SK-N-SH treated with all-trans-retinoic acid at 6 μM for 48 hours (cell line): ENCODE measurements at regions not wholly inside any gene's neighbourhood (a gene's known extent, or its start where the extent isn't known, plus 50 kb on each side); places are given as distances from the start of the nearest gene placed in this dataset.

ENCODE experiments used
- ATAC-seq: fragments of 200-7000 bp; cut with Tn5 transposase; 3 replicates; pipeline ENCODE4 v1.9.1; 2020; ENCODE audit warnings: mild to moderate bottlenecking, moderate library complexity
- ARNTL ChIP-seq: fragments of 450-650 bp; formaldehyde crosslinking; IDR thresholded peaks from 2 replicates; pipeline ENCODE4 v1.5.0; 2020; ENCODE audit warnings: low read depth, mild to moderate bottlenecking, moderate library complexity, borderline replicate concordance
- BACH2 ChIP-seq: fragments of 250-450 bp; sonication (Bioruptor Pico); IDR thresholded peaks from 2 replicates; pipeline ENCODE4 v1.9.0; 2021; ENCODE audit warnings: mild to moderate bottlenecking, borderline replicate concordance
- CREB5 ChIP-seq: fragments of 250-450 bp; sonication (Bioruptor Pico); IDR thresholded peaks from 2 replicates; pipeline ENCODE4 v1.5.1; 2020; ENCODE audit warnings: low read depth, mild to moderate bottlenecking, moderate library complexity
- CSDC2 ChIP-seq: fragments of 250-450 bp; sonication (Bioruptor Pico); IDR thresholded peaks from 2 replicates; pipeline ENCODE4 v1.5.0; 2020; ENCODE audit warnings: mild to moderate bottlenecking, moderate library complexity
- CSRNP3 ChIP-seq: fragments of 250-450 bp; sonication (Bioruptor Pico); IDR thresholded peaks from 2 replicates; pipeline ENCODE4 v1.5.1; 2021; ENCODE audit warnings: mild to moderate bottlenecking, moderate library complexity
- ESRRG ChIP-seq: fragments of 250-450 bp; sonication (Bioruptor Pico); IDR thresholded peaks from 2 replicates; pipeline ENCODE4 v1.6.1; 2021; ENCODE audit warnings: mild to moderate bottlenecking
- GLIS3 ChIP-seq: fragments of 250-450 bp; sonication (Bioruptor Pico); IDR thresholded peaks from 2 replicates; pipeline ENCODE4 v1.5.0; 2020; ENCODE audit warnings: mild to moderate bottlenecking, moderate library complexity
- ISL1 ChIP-seq: fragments of 250-450 bp; sonication (Bioruptor Pico); IDR thresholded peaks from 2 replicates; pipeline ENCODE4 v2.1.2; 2022; ENCODE audit warnings: mild to moderate bottlenecking, moderate library complexity
- OSR1 ChIP-seq: fragments of 250-450 bp; sonication (Bioruptor Pico); IDR thresholded peaks from 2 replicates; pipeline ENCODE4 v1.8.0; 2022; ENCODE audit warnings: moderate library complexity, mild to moderate bottlenecking, inconsistent platforms
- POU6F1 ChIP-seq: fragments of 250-450 bp; sonication (Bioruptor Pico); IDR thresholded peaks from 2 replicates; pipeline ENCODE4 v1.8.0; 2021; ENCODE audit warnings: low read depth, mild to moderate bottlenecking, moderate library complexity, borderline replicate concordance
- PPARA ChIP-seq: fragments of 250-450 bp; sonication (Bioruptor Pico); IDR thresholded peaks from 2 replicates; pipeline ENCODE4 v1.5.0; 2020; ENCODE audit warnings: mild to moderate bottlenecking, borderline replicate concordance
- RARB ChIP-seq: fragments of 250-450 bp; sonication (Bioruptor Pico); IDR thresholded peaks from 2 replicates; pipeline ENCODE4 v1.8.0; 2021; ENCODE audit warnings: mild to moderate bottlenecking, moderate library complexity
- SNAI2 ChIP-seq: fragments of 250-450 bp; sonication (Bioruptor Pico); IDR thresholded peaks from 2 replicates; pipeline ENCODE4 v1.5.0; 2020; ENCODE audit warnings: mild to moderate bottlenecking, moderate library complexity
- TCF4 ChIP-seq: fragments of 250-450 bp; sonication (Bioruptor Pico); IDR thresholded peaks from 2 replicates; pipeline ENCODE4 v1.8.0; 2021; ENCODE audit warnings: mild to moderate bottlenecking, moderate library complexity, borderline replicate concordance
- ZC3H10 ChIP-seq: fragments of 250-450 bp; sonication (Bioruptor Pico); IDR thresholded peaks from 2 replicates; pipeline ENCODE4 v1.5.1; 2021; ENCODE audit warnings: mild to moderate bottlenecking, moderate library complexity
- ZFP3 ChIP-seq: fragments of 250-450 bp; sonication (Bioruptor Pico); IDR thresholded peaks from 2 replicates; pipeline ENCODE4 v1.5.0; 2020; ENCODE audit warnings: mild to moderate bottlenecking, moderate library complexity
- ZFP30 ChIP-seq: fragments of 450-650 bp; formaldehyde crosslinking; IDR thresholded peaks from 2 replicates; pipeline ENCODE4 v1.5.0; 2022; ENCODE audit warnings: mild to moderate bottlenecking, moderate library complexity
- ZNF565 ChIP-seq: fragments of 450-650 bp; formaldehyde crosslinking; conservative IDR thresholded peaks from 2 replicates; pipeline ENCODE4 v1.5.0; 2020; ENCODE audit warnings: low read depth, mild to moderate bottlenecking, moderate library complexity
- ZNF70 ChIP-seq: fragments of 450-650 bp; formaldehyde crosslinking; IDR thresholded peaks from 2 replicates; pipeline ENCODE4 v1.5.0; 2020; ENCODE audit warnings: mild to moderate bottlenecking, moderate library complexity
- ZNF8 ChIP-seq: fragments of 450-650 bp; formaldehyde crosslinking; IDR thresholded peaks from 2 replicates; pipeline ENCODE4 v1.5.0; 2020; ENCODE audit warnings: mild to moderate bottlenecking, moderate library complexity

- ATAC-seq, result no peak
- TF ChIP-seq OSR1 (CRISPR knock-in tag) (no peak), ZFP3 (no peak), BACH2 (CRISPR knock-in tag) (no peak), ZFP30 (CRISPR knock-in tag) (no peak), ZNF565 (CRISPR knock-in tag) (no peak), PPARA (CRISPR knock-in tag) (no peak), CSRNP3 (CRISPR knock-in tag) (no peak), CSDC2 (CRISPR knock-in tag) (no peak), RARB (CRISPR knock-in tag) (no peak), CREB5 (CRISPR knock-in tag) (no peak), SNAI2 (CRISPR knock-in tag) (no peak), ESRRG (no peak), ISL1 (no peak)
Observed at GRCh38 chr1:67576474-67576873, 108.5 kb upstream of the GADD45A start.

GRCh38 chr1:67577646-67578045, 107.4 kb upstream of the GADD45A start:
- TF ChIP-seq ARNTL (CRISPR knock-in tag), result no peak
- no peak for TF ChIP-seq POU6F1
- no peak for TF ChIP-seq ZNF8 (CRISPR knock-in tag)
- no peak for TF ChIP-seq ESRRG
- TF ChIP-seq BACH2 (CRISPR knock-in tag), result no peak
- no peak for ATAC-seq

GRCh38 chr1:67578397-67579020, 106.5 kb upstream of the GADD45A start:
- TF ChIP-seq OSR1 (CRISPR knock-in tag) (no peak), PPARA (CRISPR knock-in tag) (no peak)
- no peak for ATAC-seq

- no peak for TF ChIP-seq CSDC2 (CRISPR knock-in tag)
- TF ChIP-seq ZNF70 (CRISPR knock-in tag), result no peak
- ATAC-seq, result no peak
Observed at GRCh38 chr1:67579623-67580394, 105.2 kb upstream of the GADD45A start.

GRCh38 chr1:67580691-67581403, 104.2 kb upstream of the GADD45A start:
- ATAC-seq, result no peak
- no peak for TF ChIP-seq ZNF8 (CRISPR knock-in tag)
- no peak for TF ChIP-seq OSR1 (CRISPR knock-in tag)
- TF ChIP-seq BACH2 (CRISPR knock-in tag), result no peak
- TF ChIP-seq CSDC2 (CRISPR knock-in tag), result no peak
- no peak for TF ChIP-seq RARB (CRISPR knock-in tag)
- no peak for TF ChIP-seq ZFP3
- TF ChIP-seq GLIS3, result no peak
- TF ChIP-seq ZNF565 (CRISPR knock-in tag), result no peak
- no peak for TF ChIP-seq ZNF70 (CRISPR knock-in tag)
- TF ChIP-seq ZC3H10, result no peak
- TF ChIP-seq TCF4, result no peak
- no peak for TF ChIP-seq SNAI2 (CRISPR knock-in tag)
- TF ChIP-seq, all 23 proteins: peak for 0
